Neural progenitor cell (in vitro differentiated cells): ENCODE measurements at regions not wholly inside any gene's neighbourhood (a gene's known extent, or its start where the extent isn't known, plus 50 kb on each side); places are given as distances from the start of the nearest gene placed in this dataset.

Experiments
- DNase-seq: peaks from one replicate; pipeline ENCODE4 v3.0.0-alpha.2; 2016; ENCODE audit warnings: low spot score
- H2AFZ ChIP-seq: fragments of 200-600 bp; sonication (generic); replicated peaks from 2 replicates; pipeline ENCODE4 v1.6.1; 2016; ENCODE audit warnings: antibody characterized with exemption
- H3F3A ChIP-seq: fragments of 200-600 bp; sonication (generic); 2 replicates; pipeline ENCODE4 v1.6.1; 2016; ENCODE audit warnings: antibody characterized with exemption, low read depth
- H3K27ac ChIP-seq: fragments of 200-600 bp; sonication (generic); 2 replicates; pipeline ENCODE4 v1.5.1; 2016; ENCODE audit warnings: mild to moderate bottlenecking
- H3K27me3 ChIP-seq: fragments of 200-600 bp; sonication (generic); 2 replicates; pipeline ENCODE4 v1.6.1; 2016; ENCODE audit warnings: mild to moderate bottlenecking, moderate library complexity
- H3K36me3 ChIP-seq: fragments of 200-600 bp; sonication (generic); 2 replicates; pipeline ENCODE4 v1.5.1; 2016
- H3K4me1 ChIP-seq: fragments of 200-600 bp; sonication (generic); 2 replicates; pipeline ENCODE4 v1.6.1; 2016; ENCODE audit warnings: mixed run types
- H3K4me2 ChIP-seq: fragments of 200-600 bp; sonication (generic); 2 replicates; pipeline ENCODE4 v1.6.1; 2016
- H3K4me3 ChIP-seq: fragments of 200-600 bp; sonication (generic); 2 replicates; pipeline ENCODE4 v1.5.1; 2016
- H3K79me2 ChIP-seq: fragments of 200-600 bp; sonication (generic); 2 replicates; pipeline ENCODE4 v1.6.1; 2016; ENCODE audit warnings: low read depth
- H3K9ac ChIP-seq: fragments of 200-600 bp; sonication (generic); 2 replicates; pipeline ENCODE4 v1.6.1; 2016
- H3K9me3 ChIP-seq: fragments of 200-600 bp; sonication (generic); 2 replicates; pipeline ENCODE4 v1.5.1; 2016; ENCODE audit warnings: low read depth
- H4K20me1 ChIP-seq: fragments of 200-600 bp; sonication (generic); 2 replicates; pipeline ENCODE4 v1.6.1; 2016; ENCODE audit warnings: low read depth
- H3K27ac Mint-ChIP-seq: 3 replicates; pipeline ENCODE4 v1.8.0; 2021; ENCODE audit warnings: mixed read lengths
- H3K27me3 Mint-ChIP-seq: 2 replicates; pipeline ENCODE4 v1.8.0; 2022; ENCODE audit warnings: low read depth, mild to moderate bottlenecking, inconsistent platforms, moderate library complexity, mixed read lengths; ENCODE audit not compliant: insufficient read depth
- H3K36me3 Mint-ChIP-seq: 3 replicates; pipeline ENCODE4 v1.8.0; 2021; ENCODE audit warnings: mixed read lengths
- H3K4me1 Mint-ChIP-seq: 3 replicates; pipeline ENCODE4 v1.8.0; 2021; ENCODE audit warnings: mixed read lengths
- H3K4me3 Mint-ChIP-seq: 3 replicates; pipeline ENCODE4 v1.8.0; 2021; ENCODE audit warnings: mild to moderate bottlenecking, moderate library complexity, mixed read lengths
- H3K9me3 Mint-ChIP-seq: 3 replicates; pipeline ENCODE4 v1.8.0; 2020; ENCODE audit warnings: mixed read lengths
- EZH2 ChIP-seq: fragments of 200-600 bp; sonication (generic); IDR thresholded peaks from 2 replicates; pipeline ENCODE4 v1.6.1; 2017; ENCODE audit warnings: antibody characterized with exemption, mild to moderate bottlenecking, moderate library complexity
- EZH2phosphoT487 ChIP-seq: fragments of 200-600 bp; sonication (generic); IDR thresholded peaks from 2 replicates; pipeline ENCODE4 v1.6.1; 2017; ENCODE audit warnings: antibody characterized with exemption
- TF ChIP-seq, protein P1 (sequence below): fragments of 200-600 bp; sonication (generic); IDR thresholded peaks from 2 replicates; pipeline ENCODE4 v1.5.1; 2017; ENCODE audit warnings: antibody characterized with exemption, mild to moderate bottlenecking

DNA sequence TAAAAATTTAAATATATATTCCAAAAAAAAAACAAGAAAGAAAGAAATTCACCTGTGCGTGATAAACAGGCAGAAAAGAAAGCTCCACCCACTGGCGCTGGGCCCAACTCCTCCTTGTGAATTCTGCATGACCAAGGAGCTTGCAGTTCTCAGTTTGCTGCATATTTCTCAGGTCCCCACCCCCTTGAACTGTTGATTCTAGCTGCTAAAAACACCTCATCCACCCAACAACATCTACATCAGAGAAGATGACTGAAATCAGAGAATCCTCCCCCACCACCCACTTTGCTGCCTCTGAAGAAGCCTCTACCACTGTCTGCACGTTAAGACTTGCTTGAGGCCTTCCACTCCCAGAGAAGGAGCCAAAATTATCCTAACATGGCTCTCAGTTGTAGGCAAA lies 104.8 kb downstream of the RGS2 start:
- Mint-ChIP-seq H3K27me3 (peaks cover 4% of the 10 kb centered on the region), H3K27ac (no peak overlapping the region), H3K4me3 (no peak overlapping the region), H3K36me3 (no peaks in the 10 kb centered on the region), H3K4me1 (no peaks in the 10 kb centered on the region), H3K9me3 (peaks cover 6% of the 10 kb centered on the region)
- Histone ChIP-seq H3K9ac (no peak overlapping the region), H3K36me3 (no peaks in the 10 kb centered on the region), H3K27me3 (no peaks in the 10 kb centered on the region), H2AFZ (no peak overlapping the region), H4K20me1 (no peaks in the 10 kb centered on the region), H3K27ac (no peak overlapping the region), H3K4me1 (no peaks in the 10 kb centered on the region), H3K4me3 (no peak overlapping the region), H3K4me2 (no peak overlapping the region), H3F3A (no peaks in the 10 kb centered on the region), H3K79me2 (no peaks in the 10 kb centered on the region), H3K9me3 (no peaks in the 10 kb centered on the region)
- TF ChIP-seq, protein P1, sequence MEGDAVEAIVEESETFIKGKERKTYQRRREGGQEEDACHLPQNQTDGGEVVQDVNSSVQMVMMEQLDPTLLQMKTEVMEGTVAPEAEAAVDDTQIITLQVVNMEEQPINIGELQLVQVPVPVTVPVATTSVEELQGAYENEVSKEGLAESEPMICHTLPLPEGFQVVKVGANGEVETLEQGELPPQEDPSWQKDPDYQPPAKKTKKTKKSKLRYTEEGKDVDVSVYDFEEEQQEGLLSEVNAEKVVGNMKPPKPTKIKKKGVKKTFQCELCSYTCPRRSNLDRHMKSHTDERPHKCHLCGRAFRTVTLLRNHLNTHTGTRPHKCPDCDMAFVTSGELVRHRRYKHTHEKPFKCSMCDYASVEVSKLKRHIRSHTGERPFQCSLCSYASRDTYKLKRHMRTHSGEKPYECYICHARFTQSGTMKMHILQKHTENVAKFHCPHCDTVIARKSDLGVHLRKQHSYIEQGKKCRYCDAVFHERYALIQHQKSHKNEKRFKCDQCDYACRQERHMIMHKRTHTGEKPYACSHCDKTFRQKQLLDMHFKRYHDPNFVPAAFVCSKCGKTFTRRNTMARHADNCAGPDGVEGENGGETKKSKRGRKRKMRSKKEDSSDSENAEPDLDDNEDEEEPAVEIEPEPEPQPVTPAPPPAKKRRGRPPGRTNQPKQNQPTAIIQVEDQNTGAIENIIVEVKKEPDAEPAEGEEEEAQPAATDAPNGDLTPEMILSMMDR: no peak
- TF ChIP-seq EZH2 (no peak), EZH2phosphoT487 (no peak)
- no peak for DNase-seq

DNA sequence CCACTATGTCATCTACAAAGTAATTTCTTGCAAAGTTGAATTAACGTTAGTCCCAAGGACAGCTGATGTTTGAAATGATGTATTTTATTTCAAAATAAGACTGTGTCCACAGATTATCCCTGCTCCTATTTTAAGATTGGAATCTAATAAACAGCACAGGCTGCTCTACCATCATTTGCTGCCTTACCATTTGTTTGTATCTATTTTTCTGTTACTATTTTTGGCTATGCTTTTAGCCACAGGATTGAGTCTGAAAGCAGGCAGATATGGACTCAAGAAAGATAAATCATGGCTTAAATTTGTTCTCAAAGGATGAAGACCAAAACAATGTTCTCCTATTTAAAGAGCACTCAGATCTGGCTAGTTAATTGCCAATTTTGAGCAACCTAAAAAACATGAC lies 105.3 kb downstream of the RGS2 start:
- no peaks in the 10 kb centered on the region for H3K4me1 Mint-ChIP-seq
- no peaks in the 10 kb centered on the region for H3K27me3 ChIP-seq
- H3K27ac Mint-ChIP-seq: no peak overlapping the region
- no peaks in the 10 kb centered on the region for H3K79me2 ChIP-seq
- peaks cover 6% of the 10 kb centered on the region for H3K9me3 Mint-ChIP-seq
- no peaks in the 10 kb centered on the region for H3F3A ChIP-seq
- H3K9me3 ChIP-seq: no peaks in the 10 kb centered on the region
- no peaks in the 10 kb centered on the region for H3K36me3 Mint-ChIP-seq
- H3K36me3 ChIP-seq: no peaks in the 10 kb centered on the region
- no peak overlapping the region for H2AFZ ChIP-seq
- H3K9ac ChIP-seq: no peak overlapping the region
- no peaks in the 10 kb centered on the region for H3K4me1 ChIP-seq
- no peak overlapping the region for H3K27ac ChIP-seq
- H3K4me3 ChIP-seq: no peak overlapping the region
- peaks cover 4% of the 10 kb centered on the region for H3K27me3 Mint-ChIP-seq
- TF ChIP-seq EZH2 (no peak), EZH2phosphoT487 (no peak)
- TF ChIP-seq, protein P1: no peak
- H3K4me3 Mint-ChIP-seq: no peak overlapping the region
- H4K20me1 ChIP-seq: no peaks in the 10 kb centered on the region
- no peak for DNase-seq
- H3K4me2 ChIP-seq: no peak overlapping the region

DNA sequence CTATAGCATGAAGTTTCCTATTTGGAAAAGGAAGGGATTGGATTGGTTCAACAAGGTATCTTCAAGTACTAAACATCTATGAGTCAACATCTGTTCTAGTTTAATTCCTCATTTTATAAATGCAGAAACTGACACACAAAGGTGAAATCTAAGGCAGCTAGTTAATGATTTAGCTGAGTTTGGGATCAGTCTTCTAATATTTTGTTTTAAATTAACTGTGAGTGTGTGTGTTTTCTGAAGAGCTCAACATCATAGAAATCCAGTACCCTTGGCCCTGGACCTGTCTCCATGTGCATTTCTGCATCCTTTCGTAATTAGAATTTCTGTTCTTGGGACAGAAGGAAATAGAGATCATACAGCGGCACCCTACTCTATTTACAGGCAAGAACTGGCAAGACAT lies 105.9 kb downstream of the RGS2 start:
- H4K20me1 ChIP-seq: no peaks in the 10 kb centered on the region
- no peaks in the 10 kb centered on the region for H3F3A ChIP-seq
- no peak overlapping the region for H2AFZ ChIP-seq
- peaks cover 4% of the 10 kb centered on the region for H3K27me3 Mint-ChIP-seq
- H3K4me1 Mint-ChIP-seq: no peaks in the 10 kb centered on the region
- no peak for TF ChIP-seq EZH2phosphoT487
- TF ChIP-seq, protein P1: no peak
- TF ChIP-seq EZH2: no peak
- no peaks in the 10 kb centered on the region for H3K79me2 ChIP-seq
- H3K27ac Mint-ChIP-seq: no peak overlapping the region
- DNase-seq: no peak
- no peak overlapping the region for H3K27ac ChIP-seq
- H3K4me3 ChIP-seq: no peak overlapping the region
- no peak overlapping the region for H3K4me3 Mint-ChIP-seq
- no peaks in the 10 kb centered on the region for H3K36me3 ChIP-seq
- no peaks in the 10 kb centered on the region for H3K9me3 ChIP-seq
- H3K36me3 Mint-ChIP-seq: no peaks in the 10 kb centered on the region
- H3K27me3 ChIP-seq: no peaks in the 10 kb centered on the region
- H3K9me3 Mint-ChIP-seq: peaks cover 5% of the 10 kb centered on the region
- no peak overlapping the region for H3K9ac ChIP-seq
- no peak overlapping the region for H3K4me2 ChIP-seq
- no peaks in the 10 kb centered on the region for H3K4me1 ChIP-seq

DNA sequence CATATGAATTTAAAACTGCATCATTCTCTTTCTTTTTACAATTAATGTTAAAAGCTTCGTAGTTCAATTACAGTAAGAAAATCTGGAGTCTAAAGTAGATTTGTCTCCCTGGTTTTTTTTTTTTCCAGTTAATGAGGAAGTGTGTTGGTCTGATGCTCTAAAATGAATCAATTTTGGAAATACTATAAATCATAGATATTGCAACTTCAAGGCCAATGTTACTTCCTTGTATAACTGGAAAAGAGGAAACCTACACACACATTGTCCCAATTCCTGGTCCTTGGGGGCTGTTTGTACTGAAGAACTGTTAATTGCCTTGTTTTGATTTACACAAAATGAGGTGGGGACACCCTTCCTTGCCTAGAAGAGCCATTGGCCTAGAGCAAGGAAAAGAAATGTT lies 107.2 kb downstream of the RGS2 start:
- Mint-ChIP-seq H3K4me1 (no peaks in the 10 kb centered on the region), H3K27ac (no peak overlapping the region), H3K9me3 (peaks cover 2% of the 10 kb centered on the region), H3K36me3 (no peaks in the 10 kb centered on the region), H3K4me3 (no peak overlapping the region), H3K27me3 (peaks cover 4% of the 10 kb centered on the region)
- H3K9me3 ChIP-seq: no peaks in the 10 kb centered on the region
- no peak overlapping the region for H3K9ac ChIP-seq
- H3K4me2 ChIP-seq: no peak overlapping the region
- H3K4me1 ChIP-seq: no peaks in the 10 kb centered on the region
- H3K36me3 ChIP-seq: no peaks in the 10 kb centered on the region
- H3K27me3 ChIP-seq: no peaks in the 10 kb centered on the region
- H3K4me3 ChIP-seq: no peak overlapping the region
- H3K27ac ChIP-seq: no peak overlapping the region
- no peak for TF ChIP-seq EZH2
- no peak for TF ChIP-seq EZH2phosphoT487
- TF ChIP-seq, protein P1: no peak
- H3K79me2 ChIP-seq: no peaks in the 10 kb centered on the region
- H3F3A ChIP-seq: no peaks in the 10 kb centered on the region
- H2AFZ ChIP-seq: no peak overlapping the region
- no peaks in the 10 kb centered on the region for H4K20me1 ChIP-seq
- no peak for DNase-seq
